Brain microvascular endothelial cell (primary cell): ENCODE measurements at regions not wholly inside any gene's neighbourhood (a gene's known extent, or its start where the extent isn't known, plus 50 kb on each side); places are given as distances from the start of the nearest gene placed in this dataset.

Experiments
- DNase-seq: peaks from one replicate; pipeline ENCODE4 v3.0.0-alpha.2; 2020
- H3K27ac ChIP-seq: fragments of 250-450 bp; sonication (Bioruptor Pico); 2 replicates; pipeline ENCODE4 v1.5.1; 2020; ENCODE audit warnings: mild to moderate bottlenecking, moderate library complexity
- H3K27me3 ChIP-seq: fragments of 250-450 bp; sonication (Bioruptor Pico); replicated peaks from 2 replicates; pipeline ENCODE4 v1.5.1; 2020; ENCODE audit warnings: mild to moderate bottlenecking
- H3K36me3 ChIP-seq: fragments of 250-450 bp; sonication (Bioruptor Pico); replicated peaks from 2 replicates; pipeline ENCODE4 v1.5.1; 2020; ENCODE audit warnings: mild to moderate bottlenecking
- H3K4me3 ChIP-seq: 2 replicates; pipeline ENCODE4 v1.5.1; 2011; ENCODE audit warnings: low read depth, mild to moderate bottlenecking, control low read depth, low read length, moderate library complexity
- in situ Hi-C: cut with HindIII; loops from 2 replicates; pipeline ENCODE4 v1.10.0; 2017; ENCODE audit warnings: low sequenced_read_pairs, low pct_ligation_motif_present
- TF ChIP-seq, protein P1 (sequence below): IDR thresholded peaks from 2 replicates; pipeline ENCODE4 v1.5.1; 2011; ENCODE audit warnings: low read depth, mild to moderate bottlenecking, moderate library complexity, low read length, control low read depth, inconsistent platforms; ENCODE audit errors: missing control alignments

DNA sequence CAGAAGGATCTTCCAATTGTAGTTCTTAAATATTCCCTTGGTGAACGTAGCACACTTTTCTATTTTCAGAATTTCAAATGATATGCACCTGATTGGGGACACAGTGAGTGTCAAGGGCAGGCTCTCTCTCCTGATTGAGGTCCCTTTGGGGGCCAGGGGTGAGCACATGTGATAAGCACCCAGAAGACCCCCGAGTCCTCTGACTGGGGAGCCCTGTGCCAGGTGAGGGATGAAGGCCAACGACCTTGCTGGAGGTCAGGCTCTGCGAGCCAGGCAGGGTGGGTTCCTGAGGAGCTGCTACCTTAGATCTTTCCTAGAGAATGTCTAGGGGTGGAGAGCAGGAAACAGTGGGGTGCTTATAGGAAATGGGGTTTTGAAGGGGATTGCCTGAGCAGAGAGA is 1253.9 kb downstream of the BRD1 start:
- Histone ChIP-seq H3K4me3 (no peak overlapping the region), H3K27ac (no peak overlapping the region), H3K27me3 (peaks cover 19% of the 10 kb centered on the region), H3K36me3 (no peaks in the 10 kb centered on the region)
- in situ Hi-C loops = no loop called here
- TF ChIP-seq, protein P1, sequence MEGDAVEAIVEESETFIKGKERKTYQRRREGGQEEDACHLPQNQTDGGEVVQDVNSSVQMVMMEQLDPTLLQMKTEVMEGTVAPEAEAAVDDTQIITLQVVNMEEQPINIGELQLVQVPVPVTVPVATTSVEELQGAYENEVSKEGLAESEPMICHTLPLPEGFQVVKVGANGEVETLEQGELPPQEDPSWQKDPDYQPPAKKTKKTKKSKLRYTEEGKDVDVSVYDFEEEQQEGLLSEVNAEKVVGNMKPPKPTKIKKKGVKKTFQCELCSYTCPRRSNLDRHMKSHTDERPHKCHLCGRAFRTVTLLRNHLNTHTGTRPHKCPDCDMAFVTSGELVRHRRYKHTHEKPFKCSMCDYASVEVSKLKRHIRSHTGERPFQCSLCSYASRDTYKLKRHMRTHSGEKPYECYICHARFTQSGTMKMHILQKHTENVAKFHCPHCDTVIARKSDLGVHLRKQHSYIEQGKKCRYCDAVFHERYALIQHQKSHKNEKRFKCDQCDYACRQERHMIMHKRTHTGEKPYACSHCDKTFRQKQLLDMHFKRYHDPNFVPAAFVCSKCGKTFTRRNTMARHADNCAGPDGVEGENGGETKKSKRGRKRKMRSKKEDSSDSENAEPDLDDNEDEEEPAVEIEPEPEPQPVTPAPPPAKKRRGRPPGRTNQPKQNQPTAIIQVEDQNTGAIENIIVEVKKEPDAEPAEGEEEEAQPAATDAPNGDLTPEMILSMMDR = no peak
- DNase-seq = no peak

DNA sequence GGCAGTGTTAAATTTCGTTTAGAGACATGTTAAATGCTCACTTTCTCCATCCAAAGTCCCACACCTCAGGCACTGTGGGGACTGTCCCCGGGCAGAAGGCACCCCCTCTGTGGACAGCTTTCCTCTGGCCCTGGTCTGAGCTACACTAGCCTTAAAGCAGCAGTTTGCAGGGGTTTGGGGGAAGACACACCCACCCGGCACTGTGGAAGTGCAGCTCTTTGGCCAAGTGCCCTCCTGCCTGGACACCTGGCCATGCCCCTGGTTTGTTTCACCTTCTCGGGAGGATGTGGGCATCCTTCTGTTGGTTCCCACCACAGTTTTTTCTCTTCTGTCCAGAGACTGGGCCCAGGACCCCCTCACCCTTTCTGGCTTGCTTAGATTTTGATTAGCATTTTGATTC is 1254.7 kb downstream of the BRD1 start:
- no peak for DNase-seq
- TF ChIP-seq, protein P1 = no peak
- no peak overlapping the region for H3K4me3 ChIP-seq
- H3K27ac ChIP-seq = no peak overlapping the region
- in situ Hi-C loops = no loop called here
- peaks cover 18% of the 10 kb centered on the region for H3K27me3 ChIP-seq
- H3K36me3 ChIP-seq = no peaks in the 10 kb centered on the region

DNA sequence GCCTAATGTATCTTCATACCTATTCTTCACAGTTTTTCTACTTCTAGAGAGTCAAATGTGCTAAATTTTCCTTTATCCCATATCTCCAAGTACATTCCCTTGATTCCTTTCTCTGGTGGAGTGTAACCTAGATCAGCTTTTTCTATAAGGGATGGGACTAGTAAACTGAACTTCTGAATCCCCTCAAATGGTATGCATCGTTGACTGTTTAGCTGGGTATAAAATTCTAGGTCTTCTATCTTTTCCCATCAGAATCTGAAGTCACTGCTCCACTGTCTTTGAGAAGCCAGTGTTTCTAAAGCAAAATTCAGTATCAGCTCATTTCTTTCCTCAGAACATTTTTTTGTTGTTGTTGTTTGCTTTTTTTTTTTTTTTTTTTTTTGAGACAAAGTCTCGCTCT is 1256.8 kb downstream of the BRD1 start:
- TF ChIP-seq, protein P1 = no peak
- H3K27me3 ChIP-seq = peaks cover 5% of the 10 kb centered on the region
- DNase-seq = no peak
- H3K27ac ChIP-seq = no peak overlapping the region
- in situ Hi-C loops = no loop called here
- no peak overlapping the region for H3K4me3 ChIP-seq
- no peaks in the 10 kb centered on the region for H3K36me3 ChIP-seq

DNA sequence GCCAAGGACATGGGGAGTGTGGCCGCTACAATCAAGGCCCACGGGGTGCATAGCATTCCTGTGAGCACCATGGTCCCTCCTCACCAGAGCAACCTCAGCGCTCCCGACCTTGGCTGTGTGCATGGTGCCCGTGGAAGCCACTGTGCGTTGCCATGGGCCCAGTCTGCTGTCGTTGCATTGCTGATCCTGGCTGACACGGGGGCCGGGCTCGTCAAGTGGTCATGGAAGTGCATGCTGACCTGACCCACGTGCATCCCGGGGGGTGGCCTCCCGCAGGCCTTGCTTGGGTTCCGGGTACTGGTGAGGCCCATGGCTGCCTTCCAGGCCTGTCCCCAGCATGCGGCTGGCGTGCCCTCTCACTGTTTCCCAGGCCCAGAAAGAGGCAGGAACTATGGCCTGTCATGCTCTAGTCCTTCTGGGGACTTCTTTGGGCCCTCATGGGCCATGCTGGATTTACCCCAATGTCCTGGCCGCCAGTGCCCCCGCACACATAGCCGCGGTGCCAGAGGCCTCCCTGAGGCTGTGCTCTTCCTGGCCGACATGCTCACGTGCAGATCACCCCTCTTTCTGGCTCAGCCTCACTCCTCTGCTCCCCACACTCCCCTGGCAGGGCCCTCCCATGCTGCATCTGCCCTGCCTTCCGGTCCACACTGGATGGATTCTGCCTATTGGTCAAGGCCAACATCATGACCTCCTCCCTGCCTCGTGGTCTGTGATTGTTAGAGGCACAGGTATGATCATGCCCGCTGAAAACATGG is 1258.0 kb downstream of the BRD1 start:
- TF ChIP-seq, protein P1 = no peak
- Histone ChIP-seq H3K27ac (no peak overlapping the region), H3K4me3 (no peak overlapping the region), H3K36me3 (no peaks in the 10 kb centered on the region), H3K27me3 (peaks cover under 1% of the 10 kb centered on the region)
- DNase-seq = no peak
- in situ Hi-C loops = no loop called here

DNA sequence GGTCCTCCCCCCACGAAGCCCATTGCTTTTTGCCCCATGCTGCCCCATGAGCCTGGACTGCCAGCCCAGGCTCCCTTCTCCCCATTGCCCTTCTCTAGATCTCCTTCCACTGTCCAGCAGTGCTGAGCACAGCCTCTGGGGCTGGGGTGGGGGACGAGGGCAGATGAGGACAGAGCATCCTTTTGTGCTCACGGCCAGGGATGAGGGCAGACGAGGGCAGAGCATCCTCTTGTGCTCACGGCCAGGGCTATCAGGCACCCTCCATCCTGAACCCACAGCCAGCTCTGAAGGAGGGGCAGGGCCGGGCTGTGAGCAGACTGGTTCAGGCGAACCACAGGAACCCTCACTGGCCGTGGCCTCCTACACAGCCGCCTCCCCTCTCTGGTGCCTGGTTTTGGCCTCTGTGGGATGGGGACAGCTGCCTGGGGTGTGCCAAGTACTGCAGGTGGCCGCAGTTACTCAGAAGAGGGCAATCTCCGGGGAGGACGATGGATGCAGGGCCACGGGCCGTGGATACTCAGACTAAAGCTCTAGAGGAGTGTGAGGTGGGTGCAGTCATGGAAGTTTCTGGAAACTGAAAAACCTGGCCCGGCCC is 1258.8 kb downstream of the BRD1 start:
- Histone ChIP-seq H3K4me3 (no peak overlapping the region), H3K36me3 (no peaks in the 10 kb centered on the region), H3K27ac (no peak overlapping the region), H3K27me3 (no peaks in the 10 kb centered on the region)
- DNase-seq = no peak
- TF ChIP-seq, protein P1 = no peak
- in situ Hi-C loops = no loop called here
